ENCODE measurements at regions not wholly inside any gene's neighbourhood (a gene's known extent, or its start where the extent isn't known, plus 50 kb on each side); places are given as distances from the start of the nearest gene placed in this dataset.

DNA sequence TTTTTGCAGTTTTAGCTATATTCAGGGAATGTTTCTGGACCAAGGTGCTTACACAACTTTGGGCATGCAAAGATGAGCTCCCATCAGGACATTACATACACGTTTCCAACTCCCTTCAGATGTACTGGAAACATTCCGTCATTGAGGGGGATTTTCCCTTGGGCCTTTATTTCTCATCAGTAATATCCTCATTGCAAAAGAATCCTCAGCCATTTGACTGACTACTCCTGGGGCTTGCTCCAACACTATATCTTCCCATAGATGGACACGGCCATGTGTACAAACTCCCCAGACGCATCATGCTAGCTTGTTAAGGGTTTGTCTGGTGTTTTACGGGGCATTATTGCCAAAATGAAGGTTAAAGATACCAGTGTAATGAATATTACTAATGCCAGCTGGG is 59.3 kb upstream of the NUP160 start:
- Histone ChIP-seq H3K36me3 (no peaks in the 10 kb centered on the region), H3K4me1 (no peaks in the 10 kb centered on the region), H3K27ac (no peak overlapping the region), H3K27me3 (no peaks in the 10 kb centered on the region), H3K4me3 (no peak overlapping the region), H3K9me3 (no peaks in the 10 kb centered on the region)
- DNase-seq, result no peak
- WGBS, 2 donors, result 67 to 84% methylated on average over 5 of the region's 5 CpGs
- intact Hi-C loops (cut with DNase I), result no loop called here
- no peak for TF ChIP-seq POLR2A (IDR thresholded peaks at IDR 0.05)
- TF ChIP-seq, protein P1, sequence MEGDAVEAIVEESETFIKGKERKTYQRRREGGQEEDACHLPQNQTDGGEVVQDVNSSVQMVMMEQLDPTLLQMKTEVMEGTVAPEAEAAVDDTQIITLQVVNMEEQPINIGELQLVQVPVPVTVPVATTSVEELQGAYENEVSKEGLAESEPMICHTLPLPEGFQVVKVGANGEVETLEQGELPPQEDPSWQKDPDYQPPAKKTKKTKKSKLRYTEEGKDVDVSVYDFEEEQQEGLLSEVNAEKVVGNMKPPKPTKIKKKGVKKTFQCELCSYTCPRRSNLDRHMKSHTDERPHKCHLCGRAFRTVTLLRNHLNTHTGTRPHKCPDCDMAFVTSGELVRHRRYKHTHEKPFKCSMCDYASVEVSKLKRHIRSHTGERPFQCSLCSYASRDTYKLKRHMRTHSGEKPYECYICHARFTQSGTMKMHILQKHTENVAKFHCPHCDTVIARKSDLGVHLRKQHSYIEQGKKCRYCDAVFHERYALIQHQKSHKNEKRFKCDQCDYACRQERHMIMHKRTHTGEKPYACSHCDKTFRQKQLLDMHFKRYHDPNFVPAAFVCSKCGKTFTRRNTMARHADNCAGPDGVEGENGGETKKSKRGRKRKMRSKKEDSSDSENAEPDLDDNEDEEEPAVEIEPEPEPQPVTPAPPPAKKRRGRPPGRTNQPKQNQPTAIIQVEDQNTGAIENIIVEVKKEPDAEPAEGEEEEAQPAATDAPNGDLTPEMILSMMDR (IDR thresholded peaks at IDR 0.05), result no peak

DNA sequence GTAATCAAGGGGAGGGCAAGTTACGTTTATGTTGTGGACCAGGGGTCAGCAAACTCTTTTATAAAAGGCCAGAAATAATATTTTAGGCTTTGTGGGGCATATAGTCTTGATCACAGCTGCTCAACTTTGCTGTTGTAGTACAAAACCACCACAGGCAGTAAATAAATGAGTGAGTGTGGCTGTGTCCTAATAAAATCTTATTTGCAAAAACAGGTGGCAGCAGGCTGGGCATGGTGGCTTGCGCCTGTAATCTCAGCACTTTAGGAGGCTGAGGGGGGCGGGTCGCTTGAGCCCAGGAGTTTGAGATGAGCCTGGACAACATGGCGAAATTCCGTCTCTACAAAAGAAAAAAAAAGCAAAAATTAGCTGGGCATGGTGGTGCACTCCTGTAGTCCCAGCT is 57.9 kb upstream of the NUP160 start:
- no peak for DNase-seq
- intact Hi-C loops (cut with DNase I), result no loop called here
- Histone ChIP-seq H3K4me3 (no peak overlapping the region), H3K9me3 (no peaks in the 10 kb centered on the region), H3K27ac (no peak overlapping the region), H3K27me3 (no peaks in the 10 kb centered on the region), H3K4me1 (no peaks in the 10 kb centered on the region), H3K36me3 (no peaks in the 10 kb centered on the region)
- TF ChIP-seq POLR2A (IDR thresholded peaks at IDR 0.05), result no peak
- TF ChIP-seq, protein P1 (IDR thresholded peaks at IDR 0.05), result no peak
- 87 to 89% methylated on average over 1 to 6 of the region's 6 CpGs for whole genome bisulfite sequencing, 2 donors

DNA sequence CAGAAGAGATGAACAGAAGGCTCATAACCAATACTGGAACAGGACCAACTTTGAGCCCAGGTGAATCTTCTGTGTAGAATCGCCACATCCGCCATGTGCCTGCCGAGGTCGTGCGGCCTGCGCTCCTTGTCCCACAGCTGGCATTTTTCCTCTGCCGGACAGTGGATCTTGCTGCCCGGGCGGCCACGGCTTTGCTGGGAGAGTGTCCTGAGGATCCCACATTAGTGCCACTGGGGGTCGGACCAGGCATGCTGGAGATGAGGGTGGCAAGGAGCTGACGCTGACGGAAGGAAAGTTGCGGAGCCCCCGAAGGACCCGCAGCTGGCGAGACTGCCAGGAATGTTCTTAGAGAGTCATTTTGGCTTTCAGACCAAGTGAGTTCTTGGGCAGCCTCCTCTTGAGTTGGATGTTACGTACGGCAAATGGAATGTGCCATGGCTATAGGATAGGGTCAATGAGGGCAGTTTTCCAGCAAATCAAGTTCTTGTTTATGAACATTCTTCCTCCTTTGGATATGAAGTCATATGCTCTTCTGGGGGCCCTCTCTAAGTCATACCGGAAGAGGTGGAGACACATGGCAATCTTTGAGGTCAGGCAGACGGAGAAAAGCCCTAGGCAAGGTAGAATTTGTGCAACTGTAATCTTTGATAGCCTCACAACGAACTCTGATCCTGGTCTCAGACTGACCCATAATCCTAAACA is 57.4 kb upstream of the NUP160 start:
- H3K9me3 ChIP-seq, result no peaks in the 10 kb centered on the region
- intact Hi-C loops (cut with DNase I), result no loop called here
- no peak overlapping the region for H3K27ac ChIP-seq
- 74 to 84% methylated on average over 7 to 16 of the region's 22 CpGs for WGBS, 2 donors
- no peaks in the 10 kb centered on the region for H3K36me3 ChIP-seq
- no peak for TF ChIP-seq POLR2A (IDR thresholded peaks at IDR 0.05)
- TF ChIP-seq, protein P1 (IDR thresholded peaks at IDR 0.05), result no peak
- H3K4me1 ChIP-seq, result no peaks in the 10 kb centered on the region
- DNase-seq, result no peak
- no peaks in the 10 kb centered on the region for H3K27me3 ChIP-seq
- H3K4me3 ChIP-seq, result no peak overlapping the region

DNA sequence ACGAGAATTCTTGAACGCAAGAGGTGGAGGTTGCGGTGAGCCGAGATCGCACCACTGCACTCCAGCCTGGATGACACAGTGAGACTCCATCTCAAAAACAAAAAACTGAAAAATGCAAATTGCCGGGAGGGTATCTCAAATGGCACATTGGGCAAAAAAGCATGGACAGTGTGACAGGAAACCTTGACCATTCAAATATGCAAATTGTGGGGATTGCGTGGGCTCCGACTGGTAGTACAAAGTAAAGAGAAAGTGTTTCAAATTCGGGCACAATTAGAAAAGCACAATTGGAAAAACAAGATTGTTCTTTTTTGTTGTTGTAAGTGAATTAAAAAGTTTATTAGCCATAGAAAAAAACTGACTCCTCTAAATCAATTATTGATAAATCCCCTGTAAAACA is 56.7 kb upstream of the NUP160 start:
- no peak overlapping the region for H3K4me3 ChIP-seq
- no peaks in the 10 kb centered on the region for H3K36me3 ChIP-seq
- intact Hi-C loops (cut with DNase I), result no loop called here
- no peak for DNase-seq
- no peaks in the 10 kb centered on the region for H3K9me3 ChIP-seq
- H3K4me1 ChIP-seq, result no peaks in the 10 kb centered on the region
- TF ChIP-seq, protein P1 (IDR thresholded peaks at IDR 0.05), result no peak
- no peak for TF ChIP-seq POLR2A (IDR thresholded peaks at IDR 0.05)
- 85 to 89% methylated on average over 9 of the region's 9 CpGs for WGBS, 2 donors
- H3K27me3 ChIP-seq, result no peaks in the 10 kb centered on the region
- H3K27ac ChIP-seq, result no peak overlapping the region

DNA sequence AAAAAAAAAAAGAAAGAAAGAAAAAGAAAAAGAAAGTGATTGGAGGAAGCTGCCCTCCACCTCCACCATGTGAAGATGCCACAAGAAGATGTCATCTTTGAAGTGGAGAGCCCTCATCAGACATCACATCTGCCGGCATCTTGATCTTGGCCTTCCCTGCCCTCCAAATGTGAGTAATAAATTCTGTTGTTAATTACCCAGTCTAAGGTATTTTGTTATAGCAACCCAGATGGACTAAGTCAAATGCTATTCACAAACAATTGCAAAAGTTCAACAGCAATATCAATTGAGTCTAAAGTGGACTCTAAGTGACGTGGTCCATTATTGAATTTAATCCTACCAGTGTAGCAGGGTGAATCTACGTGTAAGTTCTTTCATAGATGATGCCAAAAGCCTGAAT is 55.9 kb upstream of the NUP160 start:
- no peaks in the 10 kb centered on the region for H3K4me1 ChIP-seq
- TF ChIP-seq POLR2A (IDR thresholded peaks at IDR 0.05), result no peak
- TF ChIP-seq, protein P1 (IDR thresholded peaks at IDR 0.05), result no peak
- H3K36me3 ChIP-seq, result no peaks in the 10 kb centered on the region
- 70 to 76% methylated on average over 3 of the region's 3 CpGs for WGBS, 2 donors
- no peak overlapping the region for H3K27ac ChIP-seq
- no peak overlapping the region for H3K4me3 ChIP-seq
- intact Hi-C loops (cut with DNase I), result no loop called here
- no peak for DNase-seq
- H3K9me3 ChIP-seq, result no peaks in the 10 kb centered on the region
- H3K27me3 ChIP-seq, result no peaks in the 10 kb centered on the region

Measured in esophagus squamous epithelium (tissue), 5 donors.